Caco-2 (cell line): ENCODE measurements at regions not wholly inside any gene's neighbourhood (a gene's known extent, or its start where the extent isn't known, plus 50 kb on each side); places are given as distances from the start of the nearest gene placed in this dataset.

Source experiments
- BruUV-seq: library from RNA; stranded (reverse); fragments of 400-500 nt; replicated peaks from 2 replicates; lab custom pipeline; 2021; lab: Mats Ljungman, UMichigan
- CTCF ChIA-PET: fragments of 300-600 bp; sonication (Branson Sonifier 250); formaldehyde crosslinking; loops from one replicate; lab custom pipeline; 2022; ENCODE audit warnings: antibody characterized with exemption; lab: Charles Lee
- POLR2A ChIA-PET: fragments of 300-600 bp; sonication (Branson Sonifier 250); formaldehyde crosslinking; loops from one replicate; lab custom pipeline; 2022; ENCODE audit warnings: antibody characterized with exemption; lab: Charles Lee
- DNase-seq, 2 experiments: peaks; one replicate each; pipeline versions ENCODE4 v3.0.0 to v3.0.0-alpha.2; 2020 to 2022
- H3K27me3 ChIP-seq: replicated peaks from 2 replicates; pipeline ENCODE4 v1.6.0; 2011; ENCODE audit warnings: low read length; ENCODE audit not compliant: control insufficient read depth, insufficient read depth
- H3K36me3 ChIP-seq: 2 replicates; pipeline ENCODE4 v1.5.1; 2011; ENCODE audit warnings: low read length; ENCODE audit not compliant: control insufficient read depth, insufficient read depth
- H3K4me1 ChIP-seq: fragments of 250-450 bp; sonication (Bioruptor Pico); 2 replicates; pipeline ENCODE4 v1.5.1; 2020; ENCODE audit warnings: mild to moderate bottlenecking
- H3K4me3 ChIP-seq: 2 replicates; pipeline ENCODE4 v1.5.1; 2011; ENCODE audit warnings: low read depth, mild to moderate bottlenecking, control low read depth, low read length
- H3K9me3 ChIP-seq: fragments of 250-450 bp; sonication (Bioruptor Pico); 2 replicates; pipeline ENCODE4 v1.5.1; 2020; ENCODE audit warnings: mild to moderate bottlenecking, moderate library complexity
- H3K27ac Mint-ChIP-seq: one replicate; pipeline ENCODE4 v1.8.0; 2022; ENCODE audit warnings: mixed read lengths; ENCODE audit not compliant: unreplicated experiment
- H3K27me3 Mint-ChIP-seq: one replicate; pipeline ENCODE4 v1.8.0; 2022; ENCODE audit warnings: mixed read lengths; ENCODE audit not compliant: insufficient read depth, unreplicated experiment
- H3K36me3 Mint-ChIP-seq: one replicate; pipeline ENCODE4 v1.8.0; 2022; ENCODE audit warnings: mild to moderate bottlenecking, mixed read lengths; ENCODE audit not compliant: insufficient read depth, unreplicated experiment
- H3K4me1 Mint-ChIP-seq: one replicate; pipeline ENCODE4 v1.8.0; 2022; ENCODE audit warnings: low read depth, mixed read lengths; ENCODE audit not compliant: unreplicated experiment
- H3K4me3 Mint-ChIP-seq: one replicate; pipeline ENCODE4 v1.8.0; 2022; ENCODE audit warnings: mild to moderate bottlenecking, moderate library complexity, mixed read lengths; ENCODE audit not compliant: unreplicated experiment
- H3K9me3 Mint-ChIP-seq: one replicate; pipeline ENCODE4 v1.8.0; 2022; ENCODE audit warnings: mixed read lengths; ENCODE audit not compliant: unreplicated experiment
- CTCF ChIP-seq, 2 experiments: fragments of 200-600 bp in 1 of 2; IDR thresholded peaks; 1 replicate in 1 of 2; 2 replicates in 1 of 2; pipeline versions ENCODE4 v1.5.1 to v1.8.0; 2011 to 2022; ENCODE audit warnings: antibody characterized with exemption in 1 of 2, control low read depth in 1 of 2, inconsistent platforms in 1 of 2, low read depth in 1 of 2, low read length in 1 of 2, mild to moderate bottlenecking in 1 of 2, moderate library complexity in 1 of 2; ENCODE audit not compliant: insufficient read depth in 1 of 2, severe bottlenecking in 1 of 2, unreplicated experiment in 1 of 2
- intact Hi-C: fragments of 100-400 bp; cut with micrococcal nuclease; formaldehyde crosslinking; loops from one replicate; pipeline ENCODE4 v1.10.0; 2022; ENCODE audit not compliant: unreplicated experiment

GRCh38 chr5:154608531-154609011 lies 130.5 kb upstream of the HAND1 start:
- intact Hi-C loops, result no loop called here
- Mint-ChIP-seq H3K4me1 (peaks cover 18% of the 10 kb centered on the region), H3K36me3 (no peaks in the 10 kb centered on the region), H3K4me3 (no peak overlapping the region), H3K9me3 (no peaks in the 10 kb centered on the region), H3K27ac (peak overlapping the region; percentile 62), H3K27me3 (peaks cover 5% of the 10 kb centered on the region)
- ChIA-PET CTCF (interaction anchor here (1.1 to 2.6 kb wide), 2 partner anchors 88 kb away, joined by 5 to 16 read pairs; no protein-coding TSS in a partner anchor), POLR2A (no interaction called here)
- no TSS peak for BruUV-seq
- Histone ChIP-seq H3K9me3 (no peaks in the 10 kb centered on the region), H3K4me3 (no peak overlapping the region), H3K27me3 (no peaks in the 10 kb centered on the region; the same call in 1 of the 2 replicates), H3K4me1 (peaks cover 19% of the 10 kb centered on the region), H3K36me3 (no peaks in the 10 kb centered on the region)
- DNase-seq, result no peak
- TF ChIP-seq CTCF (IDR thresholded peaks at IDR 0.05; ENCODE audit: insufficient read depth in 1 of 2, low read depth in 1 of 2, low read length in 1 of 2, severe bottlenecking in 1 of 2, unreplicated experiment in 1 of 2), result no peak

- ChIA-PET POLR2A (no interaction called here), CTCF (interaction anchor here (1.1 kb wide), 1 partner anchor 87 kb away, joined by 5 read pairs; no protein-coding TSS in a partner anchor)
- peaks cover 18% of the 10 kb centered on the region for H3K4me1 Mint-ChIP-seq
Observed at GRCh38 chr5:154607746-154608145, 129.7 kb upstream of the HAND1 start.

GRCh38 chr5:154606246-154606645 lies 128.2 kb upstream of the HAND1 start:
- H3K36me3 Mint-ChIP-seq, result no peaks in the 10 kb centered on the region
- TF ChIP-seq CTCF (IDR thresholded peaks at IDR 0.05; ENCODE audit: insufficient read depth in 1 of 2, low read depth in 1 of 2, low read length in 1 of 2, severe bottlenecking in 1 of 2, unreplicated experiment in 1 of 2), result no peak
- H3K4me3 ChIP-seq, result no peak overlapping the region
- ChIA-PET POLR2A (no interaction called here), CTCF (interaction anchor here (0.6 kb wide), 1 partner anchor 460 kb away, joined by 9 read pairs; no protein-coding TSS in a partner anchor)
- H3K27me3 ChIP-seq, result no peaks in the 10 kb centered on the region; the same call in 1 of the 2 replicates
- intact Hi-C loops, result no loop called here
- no TSS peak for BruUV-seq
- no peaks in the 10 kb centered on the region for H3K36me3 ChIP-seq
- H3K9me3 Mint-ChIP-seq, result no peaks in the 10 kb centered on the region
- H3K4me3 Mint-ChIP-seq, result no peak overlapping the region
- H3K4me1 Mint-ChIP-seq, result peaks cover 10% of the 10 kb centered on the region
- H3K27ac Mint-ChIP-seq, result no peak overlapping the region
- H3K4me1 ChIP-seq, result peaks cover 17% of the 10 kb centered on the region
- DNase-seq, result no peak
- peaks cover 4% of the 10 kb centered on the region for H3K27me3 Mint-ChIP-seq
- no peaks in the 10 kb centered on the region for H3K9me3 ChIP-seq

More at GRCh38 chr5:154607746-154608145, 129.7 kb upstream of the HAND1 start:
- no peaks in the 10 kb centered on the region; the same call in 1 of the 2 replicates for H3K27me3 ChIP-seq
- Mint-ChIP-seq H3K36me3 (no peaks in the 10 kb centered on the region), H3K4me3 (no peak overlapping the region), H3K9me3 (no peaks in the 10 kb centered on the region), H3K27ac (no peak overlapping the region), H3K27me3 (peaks cover 5% of the 10 kb centered on the region)
- H3K9me3 ChIP-seq, result no peaks in the 10 kb centered on the region
- DNase-seq, result no peak
- no peak for TF ChIP-seq CTCF (IDR thresholded peaks at IDR 0.05; ENCODE audit: insufficient read depth in 1 of 2, low read depth in 1 of 2, low read length in 1 of 2, severe bottlenecking in 1 of 2, unreplicated experiment in 1 of 2)
- H3K4me3 ChIP-seq, result no peak overlapping the region
- BruUV-seq, result no TSS peak
- intact Hi-C loops, result no loop called here
- peaks cover 19% of the 10 kb centered on the region for H3K4me1 ChIP-seq
- H3K36me3 ChIP-seq, result no peaks in the 10 kb centered on the region
